ENCODE measurements at regions not wholly inside any gene's neighbourhood (a gene's known extent, or its start where the extent isn't known, plus 50 kb on each side); places are given as distances from the start of the nearest gene placed in this dataset.

DNA sequence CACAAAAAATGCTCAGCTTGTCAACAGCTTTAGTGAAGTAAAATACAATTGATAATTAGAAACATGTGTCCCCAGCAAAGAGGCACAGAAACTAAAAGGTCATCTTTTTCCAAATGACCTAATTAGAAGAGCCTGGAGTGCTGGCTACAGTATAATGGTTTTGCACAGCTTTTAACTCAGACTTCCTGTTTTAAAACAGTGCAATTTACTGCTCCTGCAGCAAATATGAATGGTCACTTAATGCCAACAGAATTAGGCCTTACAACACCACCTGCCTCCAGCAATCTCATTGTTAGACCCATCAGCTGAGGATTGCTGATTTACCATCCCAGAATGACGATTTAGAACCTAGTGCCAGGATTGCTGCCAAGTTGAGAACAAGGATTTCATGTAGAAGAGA is 239.3 kb downstream of the CETN3 start:
- H2AFZ ChIP-seq (replicated peaks; ENCODE audit: low read length, poor library complexity): no peak overlapping the region
- BruUV-seq (replicated peaks): no TSS peak
- H4K91ac ChIP-seq (ENCODE audit: insufficient read depth, low read depth, low read length): no peak overlapping the region
- dilution Hi-C loops (cut with HindIII; ENCODE audit: low sequenced_read_pairs, unreplicated experiment) (no loop called here), in situ Hi-C loops (cut with MboI; ENCODE audit: low sequenced_read_pairs) (no loop called here), intact Hi-C loops (cut with micrococcal nuclease) (no loop called here)
- no peak for TF ChIP-seq RCOR1 (IDR thresholded peaks at IDR 0.05; ENCODE audit: insufficient replicate concordance, low read length)
- TF ChIP-seq MAFK (IDR thresholded peaks at IDR 0.05; ENCODE audit: low read depth, low read length): no peak
- TF ChIP-seq, protein P1, sequence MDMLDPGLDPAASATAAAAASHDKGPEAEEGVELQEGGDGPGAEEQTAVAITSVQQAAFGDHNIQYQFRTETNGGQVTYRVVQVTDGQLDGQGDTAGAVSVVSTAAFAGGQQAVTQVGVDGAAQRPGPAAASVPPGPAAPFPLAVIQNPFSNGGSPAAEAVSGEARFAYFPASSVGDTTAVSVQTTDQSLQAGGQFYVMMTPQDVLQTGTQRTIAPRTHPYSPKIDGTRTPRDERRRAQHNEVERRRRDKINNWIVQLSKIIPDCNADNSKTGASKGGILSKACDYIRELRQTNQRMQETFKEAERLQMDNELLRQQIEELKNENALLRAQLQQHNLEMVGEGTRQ (IDR thresholded peaks at IDR 0.05; ENCODE audit: low read depth, low read length): no peak
- TF ChIP-seq, protein P2, sequence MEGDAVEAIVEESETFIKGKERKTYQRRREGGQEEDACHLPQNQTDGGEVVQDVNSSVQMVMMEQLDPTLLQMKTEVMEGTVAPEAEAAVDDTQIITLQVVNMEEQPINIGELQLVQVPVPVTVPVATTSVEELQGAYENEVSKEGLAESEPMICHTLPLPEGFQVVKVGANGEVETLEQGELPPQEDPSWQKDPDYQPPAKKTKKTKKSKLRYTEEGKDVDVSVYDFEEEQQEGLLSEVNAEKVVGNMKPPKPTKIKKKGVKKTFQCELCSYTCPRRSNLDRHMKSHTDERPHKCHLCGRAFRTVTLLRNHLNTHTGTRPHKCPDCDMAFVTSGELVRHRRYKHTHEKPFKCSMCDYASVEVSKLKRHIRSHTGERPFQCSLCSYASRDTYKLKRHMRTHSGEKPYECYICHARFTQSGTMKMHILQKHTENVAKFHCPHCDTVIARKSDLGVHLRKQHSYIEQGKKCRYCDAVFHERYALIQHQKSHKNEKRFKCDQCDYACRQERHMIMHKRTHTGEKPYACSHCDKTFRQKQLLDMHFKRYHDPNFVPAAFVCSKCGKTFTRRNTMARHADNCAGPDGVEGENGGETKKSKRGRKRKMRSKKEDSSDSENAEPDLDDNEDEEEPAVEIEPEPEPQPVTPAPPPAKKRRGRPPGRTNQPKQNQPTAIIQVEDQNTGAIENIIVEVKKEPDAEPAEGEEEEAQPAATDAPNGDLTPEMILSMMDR (conservative IDR thresholded peaks at IDR 0.05; ENCODE audit: low read depth, low read length): no peak
- no peak for TF ChIP-seq MAZ (IDR thresholded peaks at IDR 0.05; ENCODE audit: borderline replicate concordance, low read depth, low read length)
- TF ChIP-seq RAD21 (IDR thresholded peaks at IDR 0.05; ENCODE audit: low read length): no peak
- no peak for TF ChIP-seq CHD1 (IDR thresholded peaks at IDR 0.05; ENCODE audit: low read depth, low read length)
- TF ChIP-seq, protein P3, sequence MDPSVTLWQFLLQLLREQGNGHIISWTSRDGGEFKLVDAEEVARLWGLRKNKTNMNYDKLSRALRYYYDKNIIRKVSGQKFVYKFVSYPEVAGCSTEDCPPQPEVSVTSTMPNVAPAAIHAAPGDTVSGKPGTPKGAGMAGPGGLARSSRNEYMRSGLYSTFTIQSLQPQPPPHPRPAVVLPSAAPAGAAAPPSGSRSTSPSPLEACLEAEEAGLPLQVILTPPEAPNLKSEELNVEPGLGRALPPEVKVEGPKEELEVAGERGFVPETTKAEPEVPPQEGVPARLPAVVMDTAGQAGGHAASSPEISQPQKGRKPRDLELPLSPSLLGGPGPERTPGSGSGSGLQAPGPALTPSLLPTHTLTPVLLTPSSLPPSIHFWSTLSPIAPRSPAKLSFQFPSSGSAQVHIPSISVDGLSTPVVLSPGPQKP (IDR thresholded peaks at IDR 0.05; ENCODE audit: borderline replicate concordance, low read depth, low read length): no peak
- no peak for TF ChIP-seq POLR2A (IDR thresholded peaks at IDR 0.05; ENCODE audit: low read depth, low read length)
- no peak for TF ChIP-seq CEBPB (IDR thresholded peaks at IDR 0.05; ENCODE audit: low read depth, low read length)
- TF ChIP-seq MXI1 (IDR thresholded peaks at IDR 0.05; ENCODE audit: borderline replicate concordance, low read depth, low read length): no peak
- no peak for TF ChIP-seq BHLHE40 (IDR thresholded peaks at IDR 0.05; ENCODE audit: low read depth, low read length)
- TF ChIP-seq NFE2L2 (IDR thresholded peaks at IDR 0.05; ENCODE audit: low read depth, low read length): no peak
- no peak for TF ChIP-seq SMC3 (IDR thresholded peaks at IDR 0.05; ENCODE audit: low read depth, low read length)
- no peak for TF ChIP-seq RFX5 (IDR thresholded peaks at IDR 0.05; ENCODE audit: low read depth, low read length)
- no peak for TF ChIP-seq FOS (IDR thresholded peaks at IDR 0.05; ENCODE audit: low read depth, low read length)
- no peaks in the 10 kb centered on the region for H3K27me3 ChIP-seq (ENCODE audit: control insufficient read depth, insufficient read depth, low read length)
- ChIA-PET CTCF (no interaction called here), POLR2A (ENCODE audit: unreplicated experiment) (no interaction called here)
- no peak overlapping the region for H2BK5ac ChIP-seq (ENCODE audit: low read depth, low read length, poor library complexity, severe bottlenecking)
- no peak overlapping the region for H3K23ac ChIP-seq (ENCODE audit: low read depth, low read length)
- H3K4me3 ChIP-seq (ENCODE audit: insufficient read depth, low read depth, low read length): no peak overlapping the region
- no peak overlapping the region for H4K5ac ChIP-seq (ENCODE audit: low read depth, low read length)
- H2BK20ac ChIP-seq (ENCODE audit: low read depth, low read length): no peak overlapping the region
- H4K20me1 ChIP-seq (ENCODE audit: insufficient read depth, low read length): no peaks in the 10 kb centered on the region
- H2AK5ac ChIP-seq (ENCODE audit: low read depth, low read length): no peak overlapping the region
- ATAC-seq (ENCODE audit: low read depth) (no peak), DNase-seq (no peak)
- no peak overlapping the region for H3K9ac ChIP-seq (ENCODE audit: low read depth, low read length)
- no peak overlapping the region for H3K4me2 ChIP-seq (ENCODE audit: low read depth, low read length)
- no peak overlapping the region for H3K56ac ChIP-seq (ENCODE audit: extremely low read depth, insufficient read depth, low read length)
- no peak overlapping the region for H3K18ac ChIP-seq (ENCODE audit: low read depth, low read length)
- no peak overlapping the region for H2BK15ac ChIP-seq (ENCODE audit: low read depth, low read length)
- H3K9me3 ChIP-seq (ENCODE audit: control insufficient read depth, insufficient read depth, low read length): peaks cover 4% of the 10 kb centered on the region
- H3K79me1 ChIP-seq (ENCODE audit: low read depth in 1 of 2, low read length in 2 of 2): no peaks in the 10 kb centered on the region
- no peaks in the 10 kb centered on the region for H3K36me3 ChIP-seq (ENCODE audit: control insufficient read depth, insufficient read depth, low read length)
- H3K4ac ChIP-seq (ENCODE audit: low read depth, low read length): no peak overlapping the region
- H4K8ac ChIP-seq (ENCODE audit: low read depth in 2 of 2, low read length in 2 of 2): no peak overlapping the region
- no peak overlapping the region for H2BK120ac ChIP-seq (ENCODE audit: low read depth, low read length)
- no peak overlapping the region for H3K14ac ChIP-seq (replicated peaks; ENCODE audit: low read depth, low read length)
- no peak overlapping the region for H2AK9ac ChIP-seq (replicated peaks; ENCODE audit: low read depth, low read length, poor library complexity)
- no peaks in the 10 kb centered on the region for H3K9me1 ChIP-seq (ENCODE audit: insufficient read depth, low read length)
- WGBS, 2 experiments (ENCODE audit: extremely low coverage in 2 of 2, insufficient read length in 1 of 2): no CpG with 5 or more reads among the region's 1 CpG
- H3K27ac ChIP-seq (ENCODE audit: insufficient read depth, low read length): no peak overlapping the region
- no peaks in the 10 kb centered on the region for H3K4me1 ChIP-seq (ENCODE audit: control insufficient read depth, insufficient read depth, low read length)
